WTC11 (cell line): ENCODE measurements at regions not wholly inside any gene's neighbourhood (a gene's known extent, or its start where the extent isn't known, plus 50 kb on each side); places are given as distances from the start of the nearest gene placed in this dataset.

Experiments
- E2F1 ChIP-seq: sonication (generic); formaldehyde crosslinking; IDR thresholded peaks from 2 replicates; pipeline ENCODE4 v1.8.0; 2022; ENCODE audit warnings: mild to moderate bottlenecking, missing genetic modification reagents
- ESRRA ChIP-seq: sonication (generic); formaldehyde crosslinking; IDR thresholded peaks from 2 replicates; pipeline ENCODE4 v1.8.1; 2022; ENCODE audit warnings: mild to moderate bottlenecking, missing genetic modification reagents, borderline replicate concordance
- IRF2 ChIP-seq: sonication (generic); formaldehyde crosslinking; IDR thresholded peaks from 2 replicates; pipeline ENCODE4 v1.8.0; 2022; ENCODE audit warnings: low read depth, missing genetic modification reagents, borderline replicate concordance
- SP1 ChIP-seq: sonication (generic); formaldehyde crosslinking; conservative IDR thresholded peaks from 2 replicates; pipeline ENCODE4 v1.8.1; 2022; ENCODE audit warnings: missing genetic modification reagents

- no peak for TF ChIP-seq IRF2 (CRISPR knock-in tag)
- no peak for TF ChIP-seq SP1 (CRISPR knock-in tag)
- no peak for TF ChIP-seq ESRRA (CRISPR knock-in tag)
- no peak for TF ChIP-seq E2F1
These were observed 140.7 kb upstream of the PTBP2 start for GRCh38 chr1:96580920-96581319.
